ENCODE measurements at regions not wholly inside any gene's neighbourhood (a gene's known extent, or its start where the extent isn't known, plus 50 kb on each side); places are given as distances from the start of the nearest gene placed in this dataset.
"Not testable (repeated sequence)": the region's sequence is repeated elsewhere in the genome, so short reads cannot be mapped to it uniquely, and the experiment has no call there.

- DNase-seq, result no peak
These were observed 148.5 kb downstream of the SPP2 start for GRCh38 chr2:234198976-234199375.

DNA sequence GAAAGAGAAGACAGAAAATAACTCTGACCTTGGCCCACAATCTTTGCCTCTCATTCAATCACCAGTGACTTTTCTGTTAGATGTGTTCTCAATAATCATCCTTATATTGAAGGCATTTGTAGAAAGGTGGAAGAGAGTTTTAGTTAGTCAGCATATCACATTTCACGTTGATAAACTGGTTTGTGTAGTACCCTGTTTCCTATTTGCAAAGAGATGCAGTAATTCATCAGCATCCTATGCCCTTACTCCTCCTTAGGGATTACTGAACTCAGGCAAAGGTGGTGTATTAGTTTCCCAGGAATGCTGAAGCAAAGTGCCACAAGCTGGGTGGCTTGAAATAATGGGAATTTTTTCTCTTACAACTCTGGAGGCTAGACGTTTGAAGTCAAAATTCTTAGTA lies 145.0 kb downstream of the SPP2 start:
- no peak for DNase-seq

- no peak for DNase-seq
These were observed 143.6 kb downstream of the SPP2 start for GRCh38 chr2:234193977-234194563.

DNA sequence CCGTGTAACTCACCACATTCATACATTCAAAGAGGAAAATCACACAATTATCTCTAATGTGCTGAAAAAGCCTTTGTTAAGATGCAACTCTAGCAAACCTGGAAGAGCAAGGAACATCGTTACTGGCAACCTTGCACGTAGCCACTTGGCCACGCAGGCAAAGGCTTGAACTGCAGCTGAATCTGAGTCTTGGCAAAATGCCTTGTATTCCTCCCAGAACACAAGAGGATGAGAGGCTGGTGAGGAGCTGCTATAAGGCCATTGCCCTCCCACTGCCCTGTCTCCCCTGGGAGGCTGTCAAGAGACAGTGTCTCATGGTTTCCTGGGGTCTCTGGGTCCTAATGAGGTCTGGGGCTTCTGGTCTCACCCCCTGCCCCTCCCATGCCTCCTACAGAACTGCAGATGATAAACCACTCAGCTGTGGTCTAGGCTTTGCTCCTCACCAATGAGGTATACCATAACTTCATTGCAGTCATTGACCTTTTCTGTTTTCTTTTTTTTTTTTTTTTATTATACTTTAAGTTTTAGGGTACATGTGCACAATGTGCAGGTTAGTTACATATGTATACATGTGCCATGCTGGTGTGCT lies 141.4 kb downstream of the SPP2 start:
- no peak for DNase-seq

DNA sequence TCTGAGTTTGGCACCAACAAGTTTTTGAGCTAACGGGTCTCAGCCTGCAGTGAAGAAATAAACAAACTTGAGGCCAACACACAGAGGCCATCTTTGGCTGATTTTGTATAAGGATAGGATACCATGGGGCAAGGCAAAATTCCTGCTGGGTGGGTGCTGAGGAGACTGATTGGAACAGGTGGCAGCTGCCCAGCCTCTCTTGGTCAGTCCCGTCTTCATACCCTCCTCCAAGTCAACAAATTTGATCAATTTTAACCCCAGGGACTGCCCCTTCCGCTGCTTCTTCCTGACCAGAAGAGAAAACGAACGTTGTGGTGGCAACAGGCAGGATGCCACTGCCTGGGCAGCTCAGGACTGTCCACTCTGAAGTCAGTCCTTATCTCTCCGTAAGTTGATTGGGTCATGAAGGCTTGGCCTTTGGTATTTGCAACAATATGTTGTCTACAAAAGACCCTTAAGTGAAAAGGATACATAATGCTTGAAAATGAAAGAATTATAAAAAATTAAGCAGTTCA lies 139.3 kb downstream of the SPP2 start:
- DNase-seq, result no peak

- DNase-seq, result no peak
These were observed 138.7 kb downstream of the SPP2 start for GRCh38 chr2:234189230-234189629.

DNA sequence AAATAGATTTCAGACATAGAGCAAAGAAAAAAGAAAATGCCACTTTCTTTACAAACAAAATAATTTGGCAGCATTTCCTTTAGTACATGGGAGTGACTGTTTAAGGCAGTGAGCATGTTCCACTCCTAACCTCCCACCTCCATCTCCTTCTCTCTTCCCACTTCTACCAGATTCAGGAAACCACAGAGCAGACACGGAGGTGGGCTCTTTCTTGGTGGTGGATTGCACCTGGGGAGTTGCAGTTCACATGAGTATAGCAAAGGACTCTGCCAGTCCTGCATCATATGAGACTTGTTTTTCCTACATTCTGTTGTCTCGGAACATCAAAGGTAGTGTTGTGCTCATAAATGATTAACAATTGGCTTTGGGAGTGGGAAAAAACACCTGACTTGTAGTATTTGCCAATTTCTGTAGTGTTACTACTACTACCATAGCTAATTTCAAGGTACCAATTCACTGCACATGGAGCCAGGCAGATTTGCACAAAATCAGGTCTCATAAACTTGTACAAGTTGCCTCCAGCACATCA lies 137.2 kb downstream of the SPP2 start:
- no peak for DNase-seq

DNA sequence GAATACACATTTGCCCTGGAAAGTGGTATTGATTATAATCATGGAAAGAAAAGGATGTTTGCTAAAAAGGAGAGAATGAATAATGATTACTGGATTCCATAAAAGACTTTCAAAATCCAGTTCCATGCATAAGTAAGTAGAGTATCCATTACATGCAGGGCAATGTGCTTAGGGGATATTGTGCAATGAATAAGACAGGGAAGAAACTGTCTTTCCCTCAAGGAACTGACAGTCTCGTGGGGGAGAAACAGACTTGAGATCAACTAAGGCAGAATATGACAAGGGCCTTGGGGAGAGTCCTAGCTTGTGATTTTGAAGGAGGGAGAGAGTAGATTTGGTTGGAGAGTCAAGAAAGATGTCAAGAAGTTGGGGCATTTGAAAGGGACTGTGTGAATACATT lies 130.6 kb downstream of the SPP2 start:
- no peak for DNase-seq

GRCh38 chr2:234179031-234179363 lies 128.5 kb downstream of the SPP2 start:
- no peak for DNase-seq

DNA sequence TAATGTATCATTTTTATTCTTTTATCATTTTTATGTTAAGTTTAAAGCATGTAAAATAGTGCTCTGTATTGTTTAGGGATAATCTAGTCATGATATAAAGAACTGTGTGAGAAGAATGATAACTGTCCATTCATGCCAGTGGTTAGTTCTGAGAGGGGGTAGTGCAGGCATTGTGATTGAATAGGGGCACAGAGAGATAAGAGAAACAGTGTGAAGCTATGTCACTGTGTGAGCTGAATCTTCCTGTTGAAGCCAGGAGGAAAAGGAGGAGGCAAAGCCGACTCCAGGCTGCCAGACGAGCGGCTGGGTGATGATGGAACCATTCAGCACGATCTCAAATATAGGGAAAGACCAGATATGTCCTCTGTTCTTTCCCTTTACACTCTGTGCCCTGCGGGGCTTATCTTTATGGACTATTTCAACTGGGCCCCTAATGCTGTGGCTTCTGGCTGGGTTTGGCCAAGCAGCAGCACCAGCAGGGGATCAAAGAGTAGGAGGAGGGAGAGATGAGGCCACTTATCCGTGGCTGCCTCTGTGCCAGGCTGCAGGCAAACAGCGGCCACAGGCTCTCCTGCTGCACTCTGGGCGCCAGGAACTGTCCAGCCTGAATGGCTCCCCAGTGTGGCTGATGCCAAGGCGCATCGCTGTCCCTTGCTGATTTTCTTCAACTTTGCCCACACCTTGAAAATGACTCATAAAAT lies 128.0 kb downstream of the SPP2 start:
- no peak for DNase-seq

- no peak for DNase-seq
These were observed 125.1 kb downstream of the SPP2 start for GRCh38 chr2:234175649-234176048.

DNA sequence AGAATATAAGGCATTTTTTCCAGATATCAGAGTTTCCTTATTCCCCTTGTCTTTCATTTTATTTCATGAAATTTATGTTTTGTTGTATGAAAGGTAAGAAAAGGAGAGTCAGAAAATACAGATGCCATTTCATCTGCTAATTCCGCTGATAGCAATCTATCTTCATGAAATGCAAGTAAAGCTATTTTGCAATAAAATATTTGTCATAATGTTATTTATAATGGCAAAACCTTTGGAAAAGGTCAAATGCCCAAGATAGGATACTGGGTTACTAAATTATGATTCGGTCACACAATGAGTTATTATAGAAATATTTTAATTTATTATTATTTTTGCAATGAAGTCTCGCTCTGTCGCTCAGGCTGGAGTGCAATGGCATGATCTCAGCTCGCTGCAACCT lies 124.2 kb downstream of the SPP2 start:
- no peak for DNase-seq

DNA sequence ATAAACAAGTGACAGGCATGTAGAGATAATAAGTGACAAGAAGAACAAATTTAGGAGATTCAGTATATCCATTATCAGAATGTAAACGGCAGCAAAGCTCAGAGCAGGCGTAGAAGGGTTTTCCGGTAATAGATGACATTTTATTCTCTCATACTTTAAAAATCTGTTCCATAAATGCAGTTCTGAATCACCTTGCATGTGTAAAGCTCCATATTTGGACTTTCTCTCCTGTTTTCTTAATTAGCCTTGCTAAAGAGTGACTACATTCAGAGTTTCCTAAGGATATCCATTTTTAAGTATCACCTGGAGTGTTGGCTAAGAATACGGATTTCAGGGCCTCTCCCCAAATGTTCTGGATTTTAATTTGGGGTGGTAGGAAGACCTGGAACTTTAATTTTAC lies 122.0 kb downstream of the SPP2 start:
- DNase-seq, result no peak

DNA sequence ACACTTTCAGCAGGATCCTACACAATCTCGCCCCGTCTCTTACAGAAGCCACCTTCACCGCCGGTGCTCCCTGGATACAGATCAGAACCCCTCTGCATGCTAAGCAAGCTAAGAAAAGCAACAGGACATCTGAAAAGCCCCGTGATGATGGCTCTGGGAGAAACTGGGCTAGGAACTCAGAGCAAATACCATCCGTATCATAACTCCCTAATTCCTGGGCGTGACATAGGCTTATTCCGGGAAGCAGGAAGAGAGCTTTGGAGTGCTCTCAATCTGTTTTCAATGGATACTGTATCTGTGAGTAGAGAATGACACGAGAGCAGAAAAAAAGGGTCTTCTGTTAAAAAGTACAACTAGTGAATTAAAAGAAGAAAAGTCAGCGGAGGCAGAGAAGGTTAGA lies 121.6 kb downstream of the SPP2 start:
- DNase-seq, result no peak

DNA sequence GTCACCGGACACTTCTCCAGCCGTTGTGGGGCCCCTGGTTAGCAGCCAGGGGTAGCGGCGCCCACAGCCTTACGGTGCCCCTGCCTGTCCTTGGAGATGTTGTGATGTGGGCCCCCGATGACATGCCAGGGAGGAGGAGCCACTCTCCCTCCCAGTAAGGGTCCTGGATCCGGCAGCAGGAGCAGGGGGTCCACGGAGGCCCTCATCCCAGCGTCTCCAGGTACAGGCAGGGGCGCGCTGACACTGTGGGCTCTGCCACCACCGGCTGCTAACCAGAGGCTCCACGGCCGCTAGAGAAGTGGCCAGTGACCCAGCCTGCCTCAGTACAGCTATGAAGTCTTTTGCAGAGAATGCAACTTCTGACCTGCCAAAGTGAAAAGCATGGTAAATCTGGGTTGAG lies 121.2 kb downstream of the SPP2 start:
- DNase-seq, result no peak

GRCh38 chr2:234169674-234170073 lies 119.2 kb downstream of the SPP2 start:
- DNase-seq, result no peak

DNA sequence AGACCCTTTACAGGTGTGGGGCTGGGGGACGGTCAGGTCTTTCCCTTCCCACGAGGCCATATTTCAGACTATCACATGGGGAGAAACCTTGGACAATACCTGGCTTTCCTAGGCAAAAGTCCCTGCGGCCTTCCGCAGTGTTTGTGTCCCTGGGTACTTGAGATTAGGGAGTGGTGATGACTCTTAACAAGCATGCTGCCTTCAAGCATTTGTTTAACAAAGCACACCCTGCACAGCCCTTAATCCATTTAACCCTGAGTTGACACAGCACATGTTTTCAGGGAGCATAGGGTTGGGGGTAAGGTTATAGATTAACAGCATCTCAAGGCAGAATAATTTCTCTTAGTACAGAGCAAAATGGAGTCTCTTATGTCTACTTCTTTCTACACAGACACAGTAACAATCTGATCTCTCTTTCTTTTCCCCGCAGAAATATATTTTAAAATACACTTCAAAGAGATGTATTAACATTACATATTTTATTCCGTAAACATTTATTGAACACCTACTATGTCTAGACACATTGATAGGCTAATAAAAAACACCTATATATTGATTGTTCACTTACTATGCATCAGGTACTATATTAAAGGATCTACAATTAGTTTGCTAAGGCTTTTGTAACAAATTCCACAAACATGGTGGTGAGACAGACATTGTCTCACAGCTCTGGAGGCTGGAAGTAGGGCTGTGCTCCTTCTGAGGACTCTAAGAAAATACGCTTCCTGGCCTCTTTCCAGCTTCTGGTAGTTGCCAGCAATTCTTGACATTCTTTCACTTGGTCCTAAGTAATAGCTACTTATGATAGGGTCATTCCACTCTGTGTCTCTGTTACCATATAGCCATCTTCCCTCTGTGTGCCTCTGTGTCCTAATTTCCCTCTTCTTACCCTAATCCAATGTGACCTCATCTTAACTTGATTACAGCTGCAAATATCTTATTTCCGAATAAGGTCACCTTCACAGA lies 118.4 kb downstream of the SPP2 start:
- not testable (repeated sequence) for DNase-seq

- DNase-seq, result no peak
These were observed 116.0 kb downstream of the SPP2 start for GRCh38 chr2:234166531-234166930.

DNA sequence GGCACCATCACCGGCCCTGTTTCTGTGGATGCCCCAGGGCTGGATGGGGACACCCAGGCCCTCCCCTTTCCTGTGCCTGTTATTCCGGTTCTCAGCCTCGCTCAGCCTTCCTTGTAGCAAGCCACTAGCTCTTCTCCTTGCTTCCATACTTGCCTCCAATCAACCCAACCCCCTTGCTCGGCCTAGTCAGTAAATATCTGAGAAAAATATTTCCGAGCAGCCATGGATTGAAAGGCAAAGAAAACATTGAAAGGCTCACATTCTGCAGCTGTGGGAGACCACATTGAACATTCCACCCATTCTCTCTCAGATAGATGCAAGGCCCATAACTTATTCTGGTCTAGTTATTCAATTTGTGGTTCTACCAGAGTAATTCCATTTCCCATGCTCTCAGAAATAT lies 114.9 kb downstream of the SPP2 start:
- no peak for DNase-seq

DNA sequence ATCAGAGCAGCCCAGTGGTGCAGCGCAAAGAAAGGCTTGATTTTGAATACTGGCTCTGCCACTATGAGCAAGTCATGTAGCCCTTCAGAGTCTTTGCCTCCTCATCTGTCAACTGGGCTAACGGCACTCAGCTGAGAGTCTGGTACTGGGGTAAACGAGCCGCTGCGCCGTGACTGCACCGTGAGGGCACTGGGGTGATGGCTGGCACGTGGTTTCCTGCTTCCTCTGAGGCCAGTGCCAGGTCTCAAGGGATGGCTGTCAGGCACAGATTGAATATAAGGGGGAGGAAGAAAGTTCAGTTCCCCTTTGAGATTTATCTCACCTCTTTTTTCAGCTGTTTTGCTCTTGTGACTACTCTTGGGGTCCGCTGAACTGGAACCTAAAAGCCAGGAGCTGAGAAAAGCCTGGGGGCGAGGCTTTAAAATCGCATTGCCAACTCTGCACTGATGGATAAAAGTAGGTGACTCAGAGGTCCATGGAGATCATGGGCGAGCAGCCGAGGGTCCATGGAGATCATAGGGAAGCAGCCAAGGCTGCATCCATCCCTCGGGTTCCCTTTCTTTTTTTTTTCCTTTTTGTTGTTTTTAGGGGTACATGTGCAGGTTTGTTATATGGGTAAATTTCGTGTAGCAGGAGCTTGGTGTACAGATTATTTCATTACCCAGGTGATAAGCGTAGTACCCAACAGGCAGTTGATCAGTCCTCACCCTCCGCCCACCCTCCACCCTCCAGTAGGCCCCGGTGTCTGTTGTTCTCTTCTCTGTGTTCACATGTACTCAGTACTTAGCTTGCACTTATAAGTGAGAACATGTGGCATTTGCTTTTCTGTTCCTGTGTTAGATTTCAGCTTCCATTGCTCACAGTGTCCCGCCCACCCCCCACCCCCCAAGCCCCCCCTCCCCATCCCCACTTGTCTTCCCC lies 114.3 kb downstream of the SPP2 start:
- DNase-seq, result no peak

All from amygdala (tissue), 56 donors.